HG03354 (cell line): ENCODE measurements at regions not wholly inside any gene's neighbourhood (a gene's known extent, or its start where the extent isn't known, plus 50 kb on each side); places are given as distances from the start of the nearest gene placed in this dataset.
"Not testable (repeated sequence)": the region's sequence is repeated elsewhere in the genome, so short reads cannot be mapped to it uniquely, and the experiment has no call there.

Experiments
- ATAC-seq: cut with Tn5 transposase; IDR thresholded peaks from one replicate; pipeline ENCODE4 v1.9.1; 2021; ENCODE audit warnings: mild to moderate bottlenecking; ENCODE audit not compliant: unreplicated experiment, poor library complexity, severe bottlenecking

DNA sequence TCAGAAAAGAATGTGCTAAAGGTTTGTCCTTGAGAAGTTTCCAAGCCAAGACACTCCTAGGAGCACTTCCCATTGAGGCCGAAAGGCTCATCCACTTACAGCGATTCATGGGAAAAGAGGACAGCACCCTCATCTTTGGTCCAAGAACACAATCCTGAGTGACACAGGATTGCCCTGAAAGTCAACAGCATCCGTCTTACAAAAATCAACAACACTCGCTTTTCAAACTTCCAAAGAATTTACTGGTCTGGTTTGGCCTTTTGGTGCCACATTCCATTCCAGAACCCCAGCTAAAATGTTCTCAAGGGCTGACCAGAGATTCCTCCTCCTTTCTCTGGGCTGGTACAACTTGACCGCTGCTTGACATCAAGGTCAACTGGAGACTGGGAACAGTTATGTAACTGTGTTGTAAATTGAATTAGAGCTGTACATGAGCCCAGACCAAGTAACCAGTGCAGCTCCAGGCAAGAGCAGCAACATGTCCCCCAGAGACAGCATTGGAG lies 415.8 kb upstream of the PIK3R1 start:
- no peak for ATAC-seq

DNA sequence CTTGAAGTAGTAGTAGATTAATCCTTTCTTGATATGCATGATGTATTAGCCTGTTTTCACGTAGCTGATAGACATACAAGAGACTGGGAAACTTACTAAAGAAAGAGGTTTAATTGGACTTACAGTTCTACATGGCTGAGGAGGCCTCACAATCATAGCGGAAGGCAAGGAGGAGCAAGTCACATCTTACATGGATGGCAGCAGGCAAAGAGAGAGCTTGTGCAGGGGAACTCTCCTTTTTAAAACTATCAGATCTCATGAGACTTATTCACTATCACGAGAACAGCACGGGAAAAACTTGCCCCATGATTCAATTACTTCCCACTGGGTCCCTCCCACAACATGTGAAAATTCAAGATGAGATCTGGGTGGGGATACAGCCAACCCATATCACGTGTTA lies 417.1 kb upstream of the PIK3R1 start:
- ATAC-seq, result not testable (repeated sequence)

GRCh38 chr5:67795781-67796477 lies 419.6 kb upstream of the PIK3R1 start:
- ATAC-seq, result no peak

- no peak for ATAC-seq
Observed at GRCh38 chr5:67793966-67794365, 421.6 kb upstream of the PIK3R1 start.

GRCh38 chr5:67793418-67793817 lies 422.1 kb upstream of the PIK3R1 start:
- no peak for ATAC-seq

GRCh38 chr5:67792891-67793290 lies 422.7 kb upstream of the PIK3R1 start:
- ATAC-seq, result no peak

- ATAC-seq, result no peak
Observed at GRCh38 chr5:67790390-67790789, 425.2 kb upstream of the PIK3R1 start.

DNA sequence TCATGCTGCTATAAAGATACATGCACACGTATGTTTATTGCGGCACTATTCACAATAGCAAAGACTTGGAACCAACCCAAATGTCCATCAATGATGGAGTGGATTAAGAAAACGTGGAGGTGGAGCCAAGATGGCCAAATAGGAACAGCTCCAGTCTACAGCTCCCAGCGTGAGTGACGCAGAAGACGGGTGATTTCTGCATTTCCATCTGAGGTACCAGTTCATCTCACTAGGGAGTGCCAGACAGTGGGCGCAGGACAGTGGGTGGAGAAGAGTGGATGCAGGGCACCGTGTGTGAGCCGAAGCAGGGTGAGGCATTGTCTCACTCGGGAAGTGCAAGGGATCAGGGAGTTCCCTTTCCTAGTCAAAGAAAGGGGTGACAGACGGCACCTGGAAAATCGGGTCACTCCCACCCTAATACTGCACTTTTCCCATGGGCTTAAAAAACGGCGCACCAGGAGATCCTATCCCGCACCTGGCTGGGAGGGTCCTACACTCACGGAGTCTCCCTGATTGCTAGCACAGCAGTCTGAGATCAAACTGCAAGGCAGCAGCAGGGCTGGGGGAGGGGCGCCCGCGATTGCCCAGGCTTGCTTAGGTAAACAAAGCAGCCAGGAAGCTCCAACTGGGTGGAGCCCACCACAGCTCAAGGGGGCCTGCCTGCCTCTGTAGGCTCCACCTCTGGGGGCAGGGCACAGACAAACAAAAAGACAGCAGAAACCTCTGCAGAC lies 435.5 kb upstream of the PIK3R1 start:
- ATAC-seq, result not testable (repeated sequence)

GRCh38 chr5:67774786-67775185 lies 440.8 kb upstream of the PIK3R1 start:
- no peak for ATAC-seq

GRCh38 chr5:67774267-67774552 lies 441.3 kb upstream of the PIK3R1 start:
- ATAC-seq, result no peak

GRCh38 chr5:67773411-67774266 lies 441.9 kb upstream of the PIK3R1 start:
- no peak for ATAC-seq

GRCh38 chr5:67771791-67772190 lies 443.8 kb upstream of the PIK3R1 start:
- no peak for ATAC-seq

- no peak for ATAC-seq
Observed at GRCh38 chr5:67771221-67771620, 444.3 kb upstream of the PIK3R1 start.

DNA sequence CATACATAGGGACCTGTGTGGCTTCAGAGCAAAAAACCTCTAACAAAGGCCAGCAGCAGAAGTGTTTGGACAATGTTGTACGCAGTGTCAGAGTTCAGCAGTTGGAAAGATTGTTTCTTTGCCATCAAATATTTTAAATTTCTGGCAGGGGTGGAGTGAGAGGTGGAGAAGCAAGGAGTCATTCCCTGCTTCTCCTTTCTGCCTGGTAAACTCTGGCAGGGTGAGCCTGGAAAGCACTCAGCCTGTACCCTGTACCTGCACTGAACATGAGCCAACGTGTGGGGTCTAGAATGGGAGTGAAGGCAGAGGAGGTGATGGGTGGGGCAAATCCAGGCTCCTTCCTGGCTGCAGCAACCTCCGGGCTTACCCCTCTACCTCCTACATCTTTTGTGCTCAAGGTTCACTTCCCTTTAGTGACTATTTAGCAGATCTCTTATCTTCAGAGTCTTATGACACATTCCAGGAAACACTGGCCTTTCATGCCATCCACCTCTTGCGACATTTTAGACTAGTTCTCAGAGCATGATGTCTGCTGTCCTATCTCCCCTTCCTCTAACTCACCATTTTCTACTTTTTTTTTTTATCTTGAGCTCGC lies 445.0 kb upstream of the PIK3R1 start:
- no peak for ATAC-seq

DNA sequence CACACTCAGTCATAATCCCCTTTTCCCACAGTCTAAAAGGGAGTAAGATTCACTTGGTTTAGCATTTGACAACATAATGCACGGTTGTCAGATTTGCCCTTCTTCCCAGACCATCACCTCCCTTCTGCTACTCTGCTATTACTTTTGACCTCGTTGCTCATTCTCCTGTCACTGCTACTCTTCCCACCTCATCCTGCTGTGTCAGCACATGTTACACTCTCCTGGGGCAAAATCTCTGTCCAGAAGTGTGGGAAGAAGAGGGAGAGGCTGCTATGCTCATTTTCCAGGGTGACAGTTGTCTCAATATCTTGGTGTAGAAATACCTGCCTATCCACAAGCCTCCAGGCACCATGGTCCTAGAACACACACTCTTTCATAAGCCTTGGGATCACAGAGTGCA lies 449.9 kb upstream of the PIK3R1 start:
- no peak for ATAC-seq

GRCh38 chr5:67757771-67758170 lies 457.8 kb upstream of the PIK3R1 start:
- ATAC-seq, result not testable (repeated sequence)

GRCh38 chr5:67752357-67752708 lies 463.2 kb upstream of the PIK3R1 start:
- no peak for ATAC-seq

DNA sequence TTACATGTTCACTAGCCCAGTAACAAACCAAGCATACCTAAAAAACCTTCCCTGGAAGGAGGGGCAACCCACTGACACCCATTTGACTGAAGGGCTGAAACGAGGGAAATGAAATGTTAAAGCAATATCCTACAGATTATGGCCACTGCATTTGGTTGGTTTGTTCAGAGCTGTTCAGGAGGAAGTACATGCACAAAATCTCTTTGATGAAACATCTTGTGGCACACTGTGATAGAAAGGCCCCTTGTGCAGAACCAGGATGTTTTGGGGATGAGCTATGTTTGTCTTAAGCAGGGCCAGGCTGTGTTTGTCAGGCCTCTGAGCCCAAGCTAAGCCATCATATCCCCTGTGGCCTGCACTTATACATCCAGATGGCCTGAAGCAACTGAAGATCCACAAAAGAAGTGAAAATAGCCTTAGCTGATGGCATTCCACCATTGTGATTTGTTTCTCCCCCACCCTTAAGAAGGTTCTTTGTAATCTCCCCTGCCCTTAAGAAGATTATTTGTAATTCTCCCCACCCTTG lies 467.3 kb upstream of the PIK3R1 start:
- ATAC-seq, result no peak

DNA sequence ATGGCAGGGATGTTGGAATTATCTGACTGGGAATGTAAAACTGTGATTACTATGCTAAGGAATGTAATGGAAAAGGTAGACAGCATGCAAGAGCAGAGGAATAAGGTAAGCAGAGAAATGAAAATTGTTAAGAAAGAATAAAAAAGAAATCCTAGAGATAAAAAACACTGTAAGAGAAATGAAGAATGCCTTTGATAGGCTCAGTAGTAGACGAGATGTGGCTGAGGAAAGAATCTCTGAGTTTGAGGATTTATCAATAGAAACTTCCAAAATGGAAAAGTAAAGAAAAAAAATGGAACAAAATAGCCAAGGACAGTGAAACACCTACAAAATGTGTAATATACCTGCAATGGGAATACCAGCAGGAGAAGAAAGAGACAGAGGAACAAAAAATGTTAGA lies 468.5 kb upstream of the PIK3R1 start:
- ATAC-seq, result no peak

GRCh38 chr5:67746608-67747007 lies 468.9 kb upstream of the PIK3R1 start:
- not testable (repeated sequence) for ATAC-seq
